Stimulated activated CD4-positive, alpha-beta T cell treated with anti-CD3 and anti-CD28 coated beads, Interleukin-4, amount 100 ng/mL, for 1 hour (primary cell): ENCODE measurements at regions not wholly inside any gene's neighbourhood (a gene's known extent, or its start where the extent isn't known, plus 50 kb on each side); places are given as distances from the start of the nearest gene placed in this dataset.
"Not testable (repeated sequence)": the region's sequence is repeated elsewhere in the genome, so short reads cannot be mapped to it uniquely, and the experiment has no call there.

ENCODE experiments used
- DNase-seq: peaks from one replicate; pipeline ENCODE4 v3.0.0-alpha.2; 2020

- not testable (repeated sequence) for DNase-seq
Observed at GRCh38 chr17:30682280-30682679, 142.2 kb downstream of the CRLF3 start.

GRCh38 chr17:30680681-30681080, 143.8 kb downstream of the CRLF3 start:
- DNase-seq = not testable (repeated sequence)

DNA sequence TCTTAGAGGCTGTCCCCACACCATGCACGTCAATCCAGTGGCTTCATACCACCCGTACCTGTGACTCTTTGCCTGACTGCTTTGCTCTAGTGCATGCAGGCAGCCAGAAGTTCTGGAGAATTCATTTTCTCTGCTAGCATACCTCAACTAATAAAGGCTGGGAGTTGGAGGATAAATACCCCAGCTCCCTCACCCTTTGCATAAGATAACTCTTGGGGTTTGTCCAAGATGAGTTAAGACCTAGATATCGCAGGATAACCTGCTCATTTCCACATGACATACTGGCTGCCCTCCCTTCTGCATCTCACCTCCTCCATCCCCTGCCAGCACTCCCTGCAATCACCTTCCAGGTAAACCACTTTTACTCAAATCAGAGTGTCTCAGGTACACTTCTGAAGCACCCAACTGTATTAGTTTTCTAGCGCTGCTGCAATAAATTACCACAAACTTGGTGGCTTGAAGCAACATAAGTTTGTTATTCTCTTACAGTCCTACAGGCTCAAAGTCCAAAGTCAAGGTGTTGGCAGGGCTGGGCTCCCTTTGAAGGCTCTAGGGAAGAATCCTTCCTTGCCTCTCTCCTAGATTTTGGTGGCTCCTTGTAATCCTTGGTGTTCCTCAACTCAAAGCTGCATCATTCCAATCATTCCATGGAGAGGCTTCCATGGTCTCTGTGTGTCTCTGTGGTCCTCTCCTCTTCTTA, 146.8 kb downstream of the CRLF3 start:
- no peak for DNase-seq

- DNase-seq = not testable (repeated sequence)
Observed at GRCh38 chr17:30675777-30676492, 148.6 kb downstream of the CRLF3 start.

DNA sequence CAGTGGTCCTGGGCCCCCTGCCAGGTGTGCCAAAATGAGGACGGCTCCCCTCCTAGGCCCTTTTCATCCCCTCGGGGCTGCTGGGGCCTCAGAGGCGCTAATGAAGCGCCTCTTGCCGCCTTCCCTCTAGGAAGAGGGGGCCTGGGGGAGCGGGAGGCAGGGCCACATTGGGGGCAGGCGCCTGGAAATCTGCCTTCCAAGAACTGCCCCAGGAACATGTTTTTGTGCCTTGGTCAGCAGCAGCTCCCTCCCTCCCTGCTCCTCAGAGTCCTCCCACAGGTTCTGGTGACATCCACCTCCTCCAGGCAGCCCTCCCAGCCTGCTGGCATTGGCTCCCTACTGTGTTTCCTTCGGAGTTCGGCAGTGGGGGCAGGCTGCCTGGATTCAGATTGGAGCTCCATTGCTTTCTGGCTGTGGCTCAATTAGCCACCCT, 155.3 kb downstream of the CRLF3 start:
- not testable (repeated sequence) for DNase-seq

GRCh38 chr17:30668360-30669181, 155.9 kb downstream of the CRLF3 start:
- not testable (repeated sequence) for DNase-seq

- DNase-seq = peak; percentile 15
Observed at GRCh38 chr17:30667657-30668359, 156.7 kb downstream of the CRLF3 start.

DNA sequence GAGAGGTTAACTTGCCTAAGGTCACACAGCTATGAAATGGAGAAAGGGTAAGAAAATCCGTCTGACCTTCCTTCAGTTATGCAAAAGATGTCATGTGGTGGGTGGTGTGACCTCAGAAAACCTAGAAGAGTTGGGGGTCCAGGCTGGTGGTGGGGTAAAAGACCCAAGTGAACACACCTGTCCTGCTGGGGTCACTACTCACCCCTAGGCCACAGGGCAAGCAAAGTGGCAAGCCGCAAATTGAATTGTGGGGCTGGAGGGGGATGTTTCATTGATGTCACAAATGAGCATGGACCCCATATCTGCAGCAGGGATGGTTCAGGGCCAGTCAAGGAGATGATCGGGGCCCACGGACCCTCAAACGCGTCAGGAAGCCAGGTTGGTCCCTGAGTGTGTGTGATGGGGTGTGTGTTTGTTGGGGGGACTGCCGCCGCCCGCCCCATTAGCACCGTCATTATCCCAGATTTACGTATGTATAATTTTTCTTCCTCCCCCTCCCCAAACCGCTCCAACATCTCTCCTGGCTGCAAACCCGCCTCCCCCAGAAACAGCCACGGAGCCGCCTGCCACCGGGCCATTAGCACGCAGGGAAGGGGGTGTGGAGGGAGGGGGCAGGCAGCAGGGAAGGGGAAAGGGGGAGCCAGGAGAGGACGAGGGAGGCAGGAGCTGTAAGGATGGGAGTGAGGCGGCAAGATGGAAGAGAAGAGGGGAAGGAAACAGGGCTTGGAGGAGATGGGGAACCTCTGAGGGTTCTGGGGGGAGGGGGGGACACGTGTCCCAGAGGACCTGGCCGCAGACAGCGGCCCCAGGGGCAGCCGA, 157.4 kb downstream of the CRLF3 start:
- not testable (repeated sequence) for DNase-seq

- DNase-seq = not testable (repeated sequence)
Observed at GRCh38 chr17:30663727-30664455, 160.6 kb downstream of the CRLF3 start.

GRCh38 chr17:30657148-30657547, 167.3 kb downstream of the CRLF3 start:
- DNase-seq = not testable (repeated sequence)

DNA sequence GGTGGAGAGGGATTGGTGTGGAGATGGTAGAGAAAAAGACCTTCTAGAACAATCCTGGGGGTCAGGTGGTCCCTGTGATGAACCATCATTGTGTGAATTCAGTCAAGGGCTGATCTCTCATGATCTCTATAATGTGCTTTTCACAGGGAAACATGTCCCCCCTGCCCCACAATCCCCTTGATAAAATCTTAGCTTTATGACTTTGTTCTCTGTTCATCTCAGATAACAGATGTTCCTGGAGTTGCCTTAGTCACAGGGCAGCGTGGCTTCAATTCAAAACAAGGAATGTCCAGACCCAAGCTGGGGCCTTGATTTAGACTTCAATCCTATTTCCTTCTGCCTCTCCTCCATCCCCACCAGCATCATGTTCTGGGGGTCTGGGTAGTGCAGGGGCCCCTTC, 171.5 kb downstream of the CRLF3 start:
- not testable (repeated sequence) for DNase-seq

DNA sequence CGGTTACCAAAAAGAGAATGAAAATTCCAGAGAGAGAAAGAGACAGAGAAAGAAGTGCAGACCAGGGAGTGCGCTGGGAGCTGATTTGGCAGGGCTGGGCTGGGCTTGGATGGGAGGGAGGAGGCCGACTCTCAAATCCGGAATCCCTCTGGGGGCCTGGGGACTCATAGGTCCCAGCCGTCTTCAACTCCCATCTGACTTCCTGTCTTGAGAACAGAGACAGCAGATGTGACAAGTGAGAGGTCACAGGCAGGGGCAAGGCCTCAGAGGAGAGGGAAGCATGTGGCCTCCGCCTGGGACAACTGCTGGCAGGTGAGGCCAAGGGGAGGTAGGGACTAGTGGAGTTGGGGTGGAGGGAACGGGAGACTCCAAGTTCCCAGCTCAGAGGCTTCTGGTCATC, 172.9 kb downstream of the GOSR1 start:
- not testable (repeated sequence) for DNase-seq

DNA sequence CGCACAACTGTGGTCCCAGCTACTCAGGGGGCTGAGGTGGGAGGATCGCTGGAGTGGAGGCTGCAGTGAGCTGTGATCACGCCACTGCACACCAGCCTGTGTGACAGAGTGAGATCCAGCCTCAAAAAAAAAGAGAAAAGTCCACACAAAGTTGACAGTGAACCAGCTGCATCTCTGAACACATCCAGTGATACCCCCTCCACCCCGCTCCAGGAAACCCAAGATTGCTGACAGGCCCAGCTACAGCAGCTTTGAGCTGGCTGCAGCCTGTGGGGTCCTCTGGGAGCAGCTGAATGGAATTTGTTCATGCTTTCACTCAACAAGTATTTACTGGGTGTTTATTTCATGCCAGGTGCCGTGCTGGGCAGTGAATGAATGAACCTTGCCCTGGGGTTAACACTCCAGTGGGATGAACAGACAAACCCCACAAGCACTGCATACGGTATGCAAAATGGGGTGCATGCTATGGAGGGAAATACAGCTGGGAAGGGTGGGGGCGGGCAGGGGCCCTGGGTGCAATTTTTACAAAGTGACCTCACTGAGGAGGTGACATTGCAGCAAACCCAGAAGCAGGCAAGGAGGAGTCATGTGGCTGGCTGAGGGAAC, 170.9 kb downstream of the GOSR1 start:
- not testable (repeated sequence) for DNase-seq

- not testable (repeated sequence) for DNase-seq
Observed at GRCh38 chr17:30645875-30646274, 168.7 kb downstream of the GOSR1 start.

- not testable (repeated sequence) for DNase-seq
Observed at GRCh38 chr17:30644713-30645112, 167.5 kb downstream of the GOSR1 start.

- DNase-seq = not testable (repeated sequence)
Observed at GRCh38 chr17:30644287-30644686, 167.1 kb downstream of the GOSR1 start.

DNA sequence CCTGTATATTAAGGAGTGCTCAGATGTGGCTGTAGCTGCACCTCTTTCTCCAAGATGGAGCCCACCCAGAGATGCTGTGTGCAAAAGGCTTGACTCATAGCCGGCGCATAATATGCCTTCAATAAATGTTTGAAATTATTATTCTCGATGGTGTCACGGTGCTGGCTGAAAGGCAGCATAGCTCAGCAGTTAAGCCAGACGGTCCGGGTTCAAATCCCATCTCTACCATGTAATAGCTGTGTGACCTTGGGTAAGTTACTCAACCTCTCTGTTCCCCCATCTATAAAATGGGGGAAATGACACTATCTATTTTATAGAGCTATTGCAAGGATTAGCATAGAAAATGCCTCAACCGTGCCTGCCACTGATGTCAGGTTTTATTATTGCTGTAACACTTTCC, 164.2 kb downstream of the GOSR1 start:
- not testable (repeated sequence) for DNase-seq

- DNase-seq = not testable (repeated sequence)
Observed at GRCh38 chr17:30639391-30639790, 162.2 kb downstream of the GOSR1 start.

DNA sequence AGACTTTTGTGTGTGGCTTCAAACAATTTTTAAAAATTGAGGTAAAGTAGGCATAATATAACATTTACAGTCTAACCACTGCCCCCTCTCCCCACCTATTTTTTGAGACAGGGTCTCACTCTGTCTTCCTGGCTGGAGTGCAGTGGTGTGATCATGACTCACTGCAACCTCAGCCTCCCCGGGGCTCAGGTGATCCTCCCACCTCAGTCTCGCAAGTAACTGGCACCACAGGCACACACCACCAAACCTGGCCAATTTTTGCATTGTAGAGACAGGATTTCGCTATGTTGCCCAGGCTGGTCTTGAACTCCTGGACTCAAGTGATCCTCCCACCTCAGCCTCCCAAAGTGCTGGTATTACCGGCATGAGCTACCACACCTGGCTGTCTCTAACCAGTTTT, 161.8 kb downstream of the GOSR1 start:
- DNase-seq = not testable (repeated sequence)

- not testable (repeated sequence) for DNase-seq
Observed at GRCh38 chr17:30631651-30632050, 154.4 kb downstream of the GOSR1 start.

GRCh38 chr17:30625380-30625779, 148.2 kb downstream of the GOSR1 start:
- not testable (repeated sequence) for DNase-seq
